HG03575 (cell line): ENCODE measurements at regions not wholly inside any gene's neighbourhood (a gene's known extent, or its start where the extent isn't known, plus 50 kb on each side); places are given as distances from the start of the nearest gene placed in this dataset.
"Not testable (repeated sequence)": the region's sequence is repeated elsewhere in the genome, so short reads cannot be mapped to it uniquely, and the experiment has no call there.

ENCODE experiments used
- ATAC-seq: cut with Tn5 transposase; IDR thresholded peaks from one replicate; pipeline ENCODE4 v1.9.1; 2021; ENCODE audit not compliant: unreplicated experiment, insufficient number of reproducible peaks, low FRiP score; ENCODE audit errors: extremely low read depth

DNA sequence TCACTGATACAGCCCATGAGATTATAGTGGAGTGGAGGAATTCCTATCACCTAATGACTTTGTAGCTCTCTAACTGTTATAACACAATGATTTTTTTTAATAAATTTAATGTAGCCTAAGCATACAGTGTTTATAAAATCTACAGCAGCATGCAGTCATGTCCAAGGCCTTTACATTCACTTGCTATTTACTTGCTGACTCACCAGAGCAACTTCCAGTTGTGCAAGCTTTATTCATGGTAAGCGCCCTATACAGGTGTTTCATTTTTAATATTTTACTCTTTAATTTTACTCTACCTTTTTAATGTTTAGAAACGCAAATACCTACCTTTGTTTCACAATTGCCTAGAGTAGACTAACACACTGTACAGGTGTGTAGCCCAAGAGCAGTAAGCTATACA is 1652.2 kb downstream of the BRINP3 start:
- no peak for ATAC-seq

DNA sequence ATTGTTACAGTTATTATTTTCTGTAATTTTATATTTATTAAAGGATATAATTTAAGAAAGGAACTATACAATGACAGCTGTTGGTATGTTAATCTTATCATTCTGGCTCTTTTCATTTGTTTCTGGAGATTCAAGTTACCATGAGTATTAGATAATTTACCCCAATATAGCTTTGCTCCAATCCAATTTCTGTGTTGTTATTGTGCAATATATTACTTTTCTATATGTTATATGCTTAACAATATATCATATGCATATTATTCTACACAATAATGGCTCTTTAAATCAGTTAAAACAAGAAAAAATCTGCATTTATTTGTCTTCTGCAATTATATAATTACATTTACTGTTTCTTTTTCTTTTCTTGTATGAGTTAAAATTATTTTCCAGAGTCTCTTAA is 1650.9 kb downstream of the BRINP3 start:
- ATAC-seq: no peak

DNA sequence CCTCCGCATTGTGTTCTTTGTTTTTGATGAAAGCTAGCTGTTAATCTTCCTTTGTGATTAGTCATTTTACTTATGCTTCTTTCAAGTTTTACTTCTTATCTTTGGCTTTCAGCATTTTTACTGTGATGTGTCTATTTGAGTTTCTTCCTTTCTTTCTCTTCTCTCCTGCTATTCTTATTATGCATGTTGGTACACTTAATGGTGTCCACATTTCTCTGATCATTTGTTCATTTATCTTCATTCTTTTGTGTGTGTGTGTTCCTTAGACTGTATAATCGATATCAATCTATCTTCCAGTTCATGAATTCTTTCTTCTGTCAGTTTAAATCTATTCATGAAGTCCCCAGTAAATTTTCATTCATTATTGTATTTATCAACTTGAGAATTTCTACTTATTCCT is 1650.3 kb downstream of the BRINP3 start:
- no peak for ATAC-seq

DNA sequence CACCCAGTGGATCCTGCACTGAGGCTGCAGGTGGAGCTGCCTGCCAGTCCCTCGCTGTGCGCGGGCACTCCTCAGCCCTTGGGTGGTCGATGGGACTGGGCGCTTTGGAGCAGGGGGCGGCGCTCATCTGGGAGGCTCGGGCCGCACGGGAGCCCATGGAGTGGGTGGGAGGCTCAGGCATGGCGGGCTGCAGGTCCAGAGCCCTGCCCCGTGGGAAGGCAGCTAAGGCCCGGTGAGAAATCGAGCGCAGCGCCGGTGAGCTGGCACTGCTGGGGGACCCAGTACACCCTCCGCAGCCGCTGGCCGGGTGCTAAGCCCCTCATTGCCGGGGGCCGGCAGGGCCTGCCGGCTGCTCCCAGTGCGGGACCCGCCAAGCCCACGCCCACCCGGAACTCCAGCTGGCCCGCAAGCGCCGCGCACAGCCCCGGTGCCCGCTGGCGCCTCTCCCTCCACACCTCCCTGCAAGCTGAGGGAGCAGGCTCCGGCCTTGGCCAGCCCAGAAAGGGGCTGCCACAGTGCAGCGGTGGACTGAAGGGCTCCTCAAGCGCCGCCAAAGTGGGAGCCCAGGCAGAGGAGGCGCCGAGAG is 1636.5 kb downstream of the BRINP3 start:
- not testable (repeated sequence) for ATAC-seq

DNA sequence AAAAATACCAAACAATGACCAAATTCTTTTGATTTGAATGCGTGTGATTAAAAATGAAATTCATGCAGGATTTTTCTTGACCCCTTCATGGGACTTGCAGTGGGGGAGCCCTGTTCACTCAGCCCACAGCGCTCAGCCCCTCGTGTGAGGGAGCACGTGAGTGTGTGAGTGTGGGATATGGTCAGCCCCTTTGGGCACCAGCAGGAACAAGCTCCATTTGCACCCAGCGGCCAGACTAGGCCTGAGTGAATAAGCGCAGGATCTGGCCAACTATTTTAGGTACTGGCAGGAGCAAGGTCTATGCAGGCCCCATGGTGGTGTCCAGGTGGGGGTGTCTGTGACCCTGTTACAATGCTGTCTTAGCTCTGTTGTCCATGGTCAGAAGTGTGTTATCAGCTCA is 1631.2 kb downstream of the BRINP3 start:
- no peak for ATAC-seq

DNA sequence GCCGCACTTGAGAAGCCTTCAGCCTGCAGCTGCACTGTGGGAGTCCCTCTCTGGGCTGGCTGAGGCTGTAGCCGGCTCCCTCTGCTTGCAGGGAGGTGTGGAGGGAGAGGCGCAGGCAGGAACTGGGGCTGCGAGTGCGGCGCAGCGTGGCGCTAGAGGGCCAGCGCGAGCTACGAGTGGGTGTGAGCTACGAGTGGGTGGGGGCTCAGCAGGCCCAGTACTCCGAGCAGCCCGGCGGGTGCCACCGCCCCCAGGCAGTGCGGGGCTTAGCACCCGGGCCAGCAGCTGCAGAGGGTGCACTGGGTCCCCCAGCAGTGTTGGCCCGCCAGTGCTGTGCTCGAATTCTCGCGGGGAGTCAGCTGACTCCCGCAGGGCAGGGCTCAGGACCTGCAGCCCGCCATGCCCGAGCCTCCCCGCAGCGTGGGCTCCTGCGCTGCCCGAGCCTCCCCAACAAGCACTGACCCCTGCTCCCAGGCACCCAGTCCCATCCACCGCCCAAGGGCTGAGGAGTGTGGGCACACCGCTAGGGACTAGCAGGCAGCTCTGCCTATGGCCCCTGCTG is 1620.1 kb downstream of the BRINP3 start:
- no peak for ATAC-seq

DNA sequence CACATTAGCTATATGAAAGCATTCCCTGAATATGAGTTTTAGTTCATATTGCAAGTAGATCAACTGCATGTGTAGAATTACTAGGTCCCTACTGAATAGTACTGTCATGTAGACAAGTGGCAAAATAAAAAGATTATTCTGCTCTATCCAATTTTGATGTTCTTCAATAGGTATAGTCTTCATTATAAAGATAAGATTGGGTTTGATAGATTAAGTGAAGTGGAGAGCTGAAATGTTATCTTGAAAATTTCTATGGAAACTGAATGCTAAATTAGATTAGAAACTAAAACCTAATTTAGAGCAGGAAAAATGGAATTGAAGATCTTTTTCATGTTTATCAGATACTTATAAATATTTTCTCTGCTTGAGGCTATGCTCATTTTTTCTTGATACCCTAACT is 1610.0 kb downstream of the BRINP3 start:
- ATAC-seq: no peak

DNA sequence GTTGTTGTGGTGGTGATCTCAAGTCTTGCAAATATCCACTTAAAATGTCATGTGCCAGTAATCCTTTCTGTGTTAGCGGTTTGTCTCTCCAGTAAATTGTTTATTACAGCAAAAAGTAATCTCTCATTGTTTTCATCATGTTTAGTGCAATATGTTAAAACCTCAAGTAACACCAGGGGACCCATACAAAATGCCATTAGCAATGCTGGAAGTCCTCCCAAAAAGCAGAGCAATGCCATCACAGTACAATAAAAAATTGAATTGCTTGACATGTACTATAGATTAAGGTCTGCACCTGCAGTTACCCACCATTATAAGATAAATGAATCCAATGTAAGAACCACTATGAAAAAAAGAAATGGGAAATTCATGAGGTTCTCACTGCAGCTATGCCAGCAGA is 1606.5 kb downstream of the BRINP3 start:
- no peak for ATAC-seq

DNA sequence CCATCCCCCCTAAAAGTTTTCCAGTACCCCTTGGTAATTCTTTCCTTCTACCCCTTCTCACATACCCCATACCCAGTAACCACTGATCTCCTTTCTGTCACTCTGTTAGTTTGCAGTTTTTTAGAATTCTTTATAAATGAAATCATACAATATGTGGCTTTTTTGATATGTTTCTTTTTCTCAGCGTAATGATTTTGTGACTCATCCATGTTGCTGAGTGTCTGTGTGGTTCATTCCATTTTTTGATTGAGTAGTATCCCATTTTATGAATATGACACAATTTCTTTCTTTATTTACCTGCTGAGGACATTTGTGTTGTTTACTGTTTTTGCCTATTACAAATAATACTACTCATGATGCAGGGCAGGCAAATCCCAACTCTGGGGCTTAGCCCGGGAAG is 1605.3 kb downstream of the BRINP3 start:
- ATAC-seq: no peak

DNA sequence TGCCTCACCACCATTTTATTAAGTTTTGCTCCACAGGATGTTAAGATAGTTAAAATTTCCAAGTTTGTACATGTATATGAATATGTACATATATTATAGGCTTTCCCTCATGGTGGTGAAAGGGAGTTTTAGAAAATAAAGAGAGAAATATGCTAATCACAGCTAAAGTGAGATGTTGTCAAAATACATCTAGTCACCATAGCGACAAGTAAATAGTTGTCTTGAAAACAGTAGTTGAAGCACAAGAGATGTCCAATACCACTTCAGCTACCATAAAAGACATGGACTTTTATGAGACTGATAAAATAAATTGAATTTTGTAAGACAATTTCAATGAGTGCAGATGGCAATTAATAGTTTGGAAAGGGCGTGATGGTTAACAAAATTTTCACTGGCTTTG is 1600.0 kb downstream of the BRINP3 start:
- no peak for ATAC-seq

DNA sequence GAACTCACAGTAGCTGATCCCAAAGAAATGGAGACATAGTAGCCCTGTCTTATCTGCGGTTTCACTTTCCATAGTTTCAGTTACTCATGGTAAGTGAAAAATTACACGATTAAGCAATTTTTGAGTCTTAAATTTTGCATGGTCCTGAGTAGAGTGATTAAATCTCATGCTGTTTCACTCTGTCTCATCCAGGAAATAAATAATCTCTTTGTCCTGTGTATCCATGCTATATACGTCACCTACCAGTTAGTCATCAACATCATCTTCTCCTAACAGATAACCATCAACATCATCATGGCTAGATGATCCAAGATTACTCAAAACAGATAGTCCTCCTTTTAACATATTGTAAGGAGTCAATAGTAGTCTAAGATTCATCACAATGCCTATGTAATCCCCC is 1589.3 kb downstream of the BRINP3 start:
- no peak for ATAC-seq

DNA sequence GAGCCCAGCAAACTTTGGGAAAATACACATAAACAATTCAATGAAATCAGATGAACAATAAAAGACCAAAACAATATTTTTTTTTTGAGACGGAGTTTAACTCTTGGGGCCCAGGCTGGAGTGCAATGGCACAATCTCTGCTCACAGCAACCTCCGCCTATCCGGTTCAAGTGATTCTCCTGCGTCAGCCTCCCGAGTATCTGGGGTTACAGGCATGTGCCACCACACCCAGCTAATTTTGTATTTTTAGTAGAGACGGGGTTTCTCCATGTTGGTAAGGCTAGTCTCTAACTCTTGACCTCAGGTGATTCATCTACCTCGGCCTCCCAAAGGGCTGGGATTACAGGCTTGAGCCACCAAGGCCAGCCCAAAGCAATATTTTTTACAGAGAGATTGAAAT is 1588.5 kb downstream of the BRINP3 start:
- ATAC-seq: no peak

DNA sequence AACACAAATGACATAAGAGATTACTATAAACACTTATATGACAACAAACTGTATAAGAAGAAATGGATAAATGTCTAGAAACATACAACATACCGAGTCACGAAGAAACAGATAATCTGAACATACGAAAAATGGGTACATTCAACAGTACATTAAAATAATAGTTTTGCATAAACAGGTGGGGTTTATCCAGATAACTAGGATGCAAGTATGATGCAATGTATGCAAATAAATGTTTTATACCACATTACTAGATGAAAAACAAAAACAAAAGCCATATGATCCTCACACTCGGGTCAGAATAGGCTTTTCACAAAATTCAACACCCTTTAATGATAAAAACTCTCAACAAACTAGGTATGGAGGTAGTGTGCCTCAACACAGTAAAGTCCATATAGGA is 1585.7 kb downstream of the BRINP3 start:
- no peak for ATAC-seq

DNA sequence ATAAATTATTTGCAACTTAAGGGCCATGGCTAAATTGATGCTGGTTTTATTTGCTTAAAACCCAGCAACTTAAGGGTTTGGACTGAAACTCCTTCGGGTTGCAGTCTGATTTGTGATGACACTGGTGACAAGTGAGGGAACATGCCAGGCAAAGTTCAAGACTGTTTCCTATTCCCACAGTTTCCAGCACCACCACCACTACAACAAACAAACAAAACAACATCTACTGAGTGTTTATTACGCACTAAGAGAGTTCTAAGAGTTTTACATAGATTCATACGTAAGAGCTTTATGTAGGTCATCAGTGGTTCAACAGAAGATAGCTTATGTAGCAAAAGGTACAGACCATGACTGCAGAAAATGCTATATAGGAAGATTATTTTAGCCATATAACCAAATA is 1582.1 kb downstream of the BRINP3 start:
- ATAC-seq: no peak

DNA sequence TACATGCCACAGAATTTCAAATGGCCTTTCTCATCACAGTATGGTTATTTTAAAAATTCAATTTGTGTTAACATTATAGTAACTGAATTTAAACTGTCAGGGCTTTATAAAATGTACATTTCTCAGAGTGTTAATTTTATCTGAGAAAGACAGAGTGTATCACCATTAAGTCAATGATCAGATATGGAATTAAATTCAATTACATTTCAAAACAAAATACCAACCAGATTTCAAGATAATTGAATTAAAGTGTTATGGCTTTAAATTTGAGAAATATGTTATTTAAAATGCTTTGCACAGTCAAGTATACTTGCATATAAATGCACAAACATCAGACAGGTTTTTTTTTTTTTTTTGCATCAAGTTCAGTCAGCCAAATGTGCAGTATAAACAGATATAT is 1574.4 kb downstream of the BRINP3 start:
- ATAC-seq: no peak

DNA sequence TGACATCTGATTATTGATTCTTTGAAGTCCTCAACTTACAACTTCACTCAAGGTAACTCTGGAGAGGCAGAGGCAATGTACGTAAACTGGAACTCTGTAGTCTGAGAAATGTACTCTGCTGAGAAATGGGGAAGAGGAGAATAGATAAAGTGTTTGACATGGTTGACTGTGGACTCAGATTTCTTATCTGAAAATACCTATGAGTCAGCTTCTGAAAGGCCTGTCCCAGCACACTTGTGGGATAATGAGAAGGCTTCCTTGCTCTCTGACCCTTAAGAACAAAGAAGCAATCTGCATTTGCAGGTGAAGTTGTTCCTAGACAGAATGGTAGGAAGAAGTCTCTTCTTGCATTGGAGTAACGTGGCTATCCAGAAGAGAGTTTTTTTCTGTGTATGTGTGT is 1573.5 kb downstream of the BRINP3 start:
- no peak for ATAC-seq

DNA sequence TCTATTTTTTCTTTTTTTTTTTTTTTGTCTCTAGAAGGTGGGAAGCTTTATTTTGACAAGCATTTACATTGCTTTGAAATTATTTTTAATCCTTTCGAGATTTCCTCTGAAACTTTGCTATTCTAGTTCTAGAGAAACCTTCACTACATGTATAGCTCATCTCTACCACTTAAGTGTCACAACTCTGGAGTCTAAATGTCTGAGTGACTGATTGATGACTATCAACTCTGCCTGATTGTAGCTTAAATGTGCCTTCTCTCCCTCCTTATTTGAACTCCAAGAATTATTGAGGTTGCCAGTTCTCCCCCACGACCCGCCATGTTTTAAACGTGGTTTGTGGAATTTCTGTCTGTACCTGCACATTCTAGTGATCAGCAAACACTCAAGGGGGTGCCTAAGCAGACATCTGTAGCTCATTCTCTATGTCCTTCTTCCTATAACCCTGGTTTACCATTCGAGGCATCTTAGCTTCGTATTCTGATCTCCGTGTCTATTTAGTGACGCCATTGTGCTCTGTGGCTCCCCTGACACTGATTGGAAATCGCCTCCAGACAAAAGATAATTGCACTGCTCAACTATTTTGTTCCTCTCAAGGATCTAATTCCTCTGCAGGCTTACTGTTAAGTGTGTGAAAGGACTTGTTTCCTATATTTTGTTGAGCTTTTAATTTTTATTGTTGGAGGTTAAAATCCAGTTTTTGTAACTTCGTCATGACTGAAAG is 1570.6 kb downstream of the BRINP3 start:
- ATAC-seq: no peak

DNA sequence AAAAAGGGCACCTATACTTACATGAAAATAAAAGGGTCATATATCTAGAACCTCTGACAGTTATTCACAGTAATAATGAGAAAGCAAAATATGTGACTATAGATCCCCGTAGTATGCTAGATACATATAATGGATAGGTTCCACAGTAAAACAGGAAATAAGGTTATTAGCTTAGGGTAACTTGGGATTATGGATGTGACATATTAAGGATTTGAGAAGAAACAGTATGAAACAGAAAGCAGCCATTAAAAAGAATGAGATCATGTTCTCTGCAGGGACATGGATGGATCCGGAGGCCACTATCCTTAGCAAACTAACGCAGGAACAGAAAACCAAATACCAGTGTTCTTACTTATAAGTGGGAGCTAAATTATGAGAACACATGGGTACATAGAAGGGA is 1547.3 kb downstream of the BRINP3 start:
- ATAC-seq: no peak

DNA sequence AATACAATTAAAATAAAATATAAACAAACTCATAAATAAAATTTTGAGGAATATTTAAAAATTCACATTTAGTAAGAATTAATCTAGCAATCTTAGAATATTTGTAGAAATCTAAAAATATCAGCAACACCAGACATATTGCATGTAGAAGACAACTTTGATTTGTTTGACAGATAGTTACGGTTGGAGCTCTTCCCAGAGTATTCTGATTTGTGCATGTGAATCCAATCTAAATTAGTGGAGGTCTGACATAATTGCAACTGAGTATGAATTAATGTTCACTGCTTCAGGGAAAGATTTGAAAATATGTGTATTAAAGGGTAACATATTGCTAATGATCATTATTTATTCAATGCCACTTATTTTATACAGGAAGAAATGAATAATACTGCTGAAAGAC is 1546.2 kb downstream of the BRINP3 start:
- no peak for ATAC-seq

DNA sequence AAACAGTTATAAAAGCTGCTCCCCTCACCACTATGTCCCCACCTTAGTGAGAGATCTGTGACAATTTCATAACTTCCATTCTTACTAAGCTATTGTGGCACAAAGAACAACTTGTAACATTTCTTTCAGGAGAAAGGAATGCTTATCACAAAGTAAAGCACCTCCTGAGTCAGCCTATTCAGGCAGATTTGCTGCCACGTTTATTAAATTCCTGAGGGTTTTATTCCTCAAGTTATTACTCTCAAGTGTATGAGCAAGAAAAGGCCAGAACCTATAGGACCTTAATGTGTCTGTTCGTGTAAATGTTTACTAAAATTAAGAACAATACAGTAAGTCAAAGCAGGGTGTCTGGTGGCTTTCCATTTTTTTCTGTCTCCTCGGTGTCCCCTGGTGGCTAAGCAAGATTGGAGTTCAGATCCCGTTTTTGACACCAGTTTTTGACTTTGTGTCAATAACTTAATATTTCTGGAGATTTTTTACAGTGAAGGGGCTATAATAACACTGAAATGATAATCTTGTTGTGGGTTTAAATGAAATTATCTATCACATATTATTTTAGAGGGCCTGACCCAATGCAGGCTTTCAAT is 1539.6 kb downstream of the BRINP3 start:
- no peak for ATAC-seq
